GM21515 (cell line): ENCODE measurements at regions not wholly inside any gene's neighbourhood (a gene's known extent, or its start where the extent isn't known, plus 50 kb on each side); places are given as distances from the start of the nearest gene placed in this dataset.

Experiments used
- ATAC-seq: cut with Tn5 transposase; IDR thresholded peaks from one replicate; pipeline ENCODE4 v1.9.1; 2021; ENCODE audit not compliant: unreplicated experiment

- no peak for ATAC-seq
These were observed 87.0 kb upstream of the GLIS3 start for GRCh38 chr9:4386819-4387218.

GRCh38 chr9:4384750-4385149, 84.9 kb upstream of the GLIS3 start:
- ATAC-seq, result no peak

DNA sequence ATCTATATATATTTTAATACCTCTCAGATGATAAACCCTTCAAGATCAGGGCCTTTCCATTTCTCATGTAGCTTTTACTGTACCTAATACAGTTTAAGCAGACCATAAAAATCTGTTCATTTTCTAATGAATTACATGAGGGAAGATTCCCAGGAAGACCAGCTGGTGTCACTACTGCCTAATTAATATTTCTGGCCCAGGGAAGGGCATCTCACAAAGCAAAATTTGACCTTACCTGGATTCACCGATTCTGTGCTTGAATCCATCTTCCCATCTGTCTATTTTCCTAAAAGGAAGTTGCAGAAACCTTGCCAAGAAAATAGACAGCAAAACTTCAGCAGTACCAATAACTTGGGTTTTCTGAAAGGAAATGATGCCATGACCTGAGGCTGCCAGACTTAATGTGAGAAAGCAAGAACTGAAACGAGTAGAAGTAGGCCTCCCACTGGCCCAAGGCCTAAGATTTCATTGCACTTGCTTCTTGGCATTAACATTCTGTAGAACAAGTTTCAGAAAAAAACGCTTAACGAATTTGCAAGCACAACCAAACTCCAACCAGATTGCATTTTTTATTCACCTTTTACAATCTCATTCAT, 83.0 kb upstream of the GLIS3 start:
- no peak for ATAC-seq

DNA sequence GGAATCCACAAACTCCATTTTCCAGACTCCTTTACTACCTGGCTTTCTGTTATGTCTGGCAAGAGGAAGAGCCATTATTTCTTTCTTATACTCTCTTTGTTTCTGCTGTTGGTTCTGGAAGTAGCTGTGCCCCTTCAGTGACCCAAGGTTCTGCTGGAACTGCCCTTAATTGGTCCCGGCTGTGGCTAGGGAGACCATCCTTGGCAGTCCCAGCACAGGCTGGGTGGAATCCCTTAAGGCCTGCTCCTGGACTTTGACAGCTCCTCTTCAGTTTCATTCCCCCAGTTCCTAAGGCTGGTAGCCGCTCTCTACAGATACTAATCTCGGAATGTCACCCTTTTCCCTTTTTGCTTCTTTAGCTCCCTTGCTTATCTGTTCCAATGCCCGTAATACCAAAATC, 81.9 kb upstream of the GLIS3 start:
- ATAC-seq, result no peak

GRCh38 chr9:4380406-4380805, 80.5 kb upstream of the GLIS3 start:
- ATAC-seq, result no peak

DNA sequence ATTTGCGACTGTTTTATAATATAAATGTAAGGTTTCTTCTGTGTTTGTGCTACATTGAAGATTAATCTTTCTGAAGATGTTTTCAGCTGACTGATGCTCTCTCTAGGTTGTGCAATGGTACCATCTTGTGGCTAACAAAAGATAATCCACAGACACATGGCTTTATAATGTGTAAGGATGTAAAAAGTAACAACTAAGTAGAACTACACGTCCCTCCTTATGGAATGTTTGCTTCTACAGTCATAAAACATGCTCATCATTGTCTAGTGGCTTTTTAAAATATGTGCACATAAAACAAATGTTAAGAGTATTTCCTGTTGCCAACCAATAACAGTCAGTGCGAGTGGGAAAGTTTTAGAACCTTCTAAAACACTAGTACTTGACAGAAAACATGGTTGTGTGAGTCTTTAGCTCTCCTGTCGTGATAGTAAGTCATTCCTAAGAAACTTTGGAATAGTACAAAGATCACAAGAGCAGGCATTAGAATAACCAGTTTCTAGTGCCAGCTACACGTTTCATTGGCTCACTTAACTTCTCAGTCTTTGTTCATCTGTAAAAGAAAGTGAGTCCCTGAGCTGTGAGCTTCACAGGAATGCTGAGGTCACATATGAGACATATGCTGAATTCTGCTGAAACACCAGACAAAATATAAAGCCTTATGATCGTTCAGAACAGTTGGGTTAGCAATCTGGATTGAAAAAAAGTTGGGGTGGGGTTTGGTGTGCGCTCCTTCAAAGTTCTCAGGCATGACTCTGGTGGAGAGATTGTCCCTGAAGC, 75.7 kb upstream of the GLIS3 start:
- no peak for ATAC-seq

DNA sequence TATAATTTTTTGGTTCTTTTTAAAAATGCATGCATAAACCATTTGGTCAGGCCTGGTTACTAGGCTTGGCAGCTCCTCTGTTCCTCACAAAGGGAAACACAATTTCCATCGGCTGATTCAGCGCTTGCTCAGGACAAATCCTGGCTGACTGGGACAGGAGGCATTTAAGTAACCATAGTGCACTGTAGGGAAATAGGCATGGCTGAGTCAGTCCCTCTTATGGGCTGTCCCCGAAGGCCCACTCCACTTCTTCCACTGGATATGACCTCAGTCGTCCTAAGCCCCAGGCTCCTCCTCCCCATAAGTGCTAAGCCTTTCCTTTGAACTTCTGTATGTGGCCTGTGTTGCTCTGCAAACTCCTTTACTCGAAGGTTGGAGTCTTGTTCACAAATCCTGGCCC, 71.2 kb upstream of the GLIS3 start:
- no peak for ATAC-seq

- no peak for ATAC-seq
These were observed 70.6 kb upstream of the GLIS3 start for GRCh38 chr9:4370501-4370900.

DNA sequence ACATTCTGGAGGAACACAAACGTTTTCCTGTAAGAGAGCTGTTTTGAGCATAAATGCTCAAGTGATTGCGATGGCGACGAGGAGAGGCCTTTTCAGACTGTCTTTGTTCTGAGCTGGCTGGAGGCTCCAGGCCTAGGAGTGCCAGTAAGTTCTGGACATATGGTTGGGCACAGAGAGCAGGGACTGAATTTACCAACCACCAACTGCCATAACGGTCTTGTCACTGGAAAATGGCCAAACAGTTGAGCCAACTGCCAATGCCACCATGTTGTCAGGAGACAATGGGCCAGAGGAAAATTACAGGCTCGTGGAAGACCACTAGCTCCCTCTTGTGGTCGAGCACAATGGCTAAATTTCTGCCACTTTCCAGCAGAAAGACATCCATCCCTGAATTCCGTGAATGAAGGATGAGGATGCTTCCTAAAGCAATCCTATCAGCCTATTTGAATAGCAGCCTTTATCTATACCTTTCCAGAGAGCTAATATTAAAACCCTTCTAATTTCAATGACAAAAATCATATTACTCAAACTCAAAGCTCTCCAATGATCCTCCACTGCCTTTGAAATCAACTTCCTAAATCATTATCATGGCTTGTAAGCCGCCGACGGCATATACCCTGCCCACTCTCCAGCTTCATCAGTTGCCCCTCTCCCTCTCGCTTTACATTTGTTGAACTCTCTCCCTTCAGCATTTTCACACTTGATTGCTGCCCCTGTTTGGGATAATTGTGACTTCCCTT, 66.9 kb upstream of the GLIS3 start:
- ATAC-seq, result no peak

- ATAC-seq, result no peak
These were observed 65.2 kb upstream of the GLIS3 start for GRCh38 chr9:4365055-4365454.

- ATAC-seq, result no peak
These were observed 62.4 kb upstream of the GLIS3 start for GRCh38 chr9:4362281-4362680.

GRCh38 chr9:4359016-4359415, 59.1 kb upstream of the GLIS3 start:
- ATAC-seq, result no peak

DNA sequence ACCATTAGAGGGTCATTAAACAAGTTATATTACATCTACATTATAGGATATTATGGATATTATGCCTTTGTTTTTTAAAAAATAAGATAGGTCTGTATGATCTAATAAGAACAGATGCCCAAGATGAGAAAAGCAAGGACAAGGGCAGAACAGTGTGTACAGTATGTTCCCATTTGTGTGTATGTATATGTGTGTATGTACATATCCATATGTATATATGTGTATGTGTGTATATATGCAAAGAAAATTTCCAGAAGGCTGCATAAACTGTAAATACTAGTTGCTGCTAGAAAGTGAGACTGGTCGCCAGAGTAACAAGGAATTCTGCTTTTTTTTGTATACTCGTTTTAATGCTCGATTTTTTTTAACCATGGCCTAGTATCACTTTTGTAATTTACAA, 58.1 kb upstream of the GLIS3 start:
- no peak for ATAC-seq

- ATAC-seq, result no peak
These were observed 56.4 kb upstream of the GLIS3 start for GRCh38 chr9:4356306-4356705.

GRCh38 chr9:4353236-4353635, 53.4 kb upstream of the GLIS3 start:
- no peak for ATAC-seq

GRCh38 chr9:4349816-4350418, 50.0 kb upstream of the GLIS3 start:
- ATAC-seq, result no peak
